ENCODE measurements at regions not wholly inside any gene's neighbourhood (a gene's known extent, or its start where the extent isn't known, plus 50 kb on each side); places are given as distances from the start of the nearest gene placed in this dataset.

DNA sequence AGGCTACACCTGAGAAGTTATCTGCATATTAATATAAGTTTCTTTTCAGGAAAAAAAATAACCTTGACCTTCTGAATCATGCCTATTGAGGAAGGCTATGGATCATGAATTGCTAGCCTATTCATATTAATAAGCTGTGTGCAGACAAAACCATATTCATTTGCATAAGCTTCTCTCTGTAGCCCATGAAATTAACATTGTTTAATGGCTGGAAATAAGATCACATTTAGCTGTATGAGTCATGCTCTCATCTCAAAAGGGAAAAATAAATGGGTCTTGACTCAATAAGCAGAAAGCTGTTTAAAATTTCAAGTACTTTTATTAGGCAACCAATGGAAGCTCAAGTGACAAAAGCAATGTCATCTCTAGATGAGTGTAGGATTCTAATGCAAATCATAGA is 330.0 kb upstream of the DEPDC1 start:
- H3K27me3 ChIP-seq: no peaks in the 10 kb centered on the region
- no peak for ATAC-seq
- H3K36me3 ChIP-seq: no peaks in the 10 kb centered on the region
- no peak for DNase-seq
- no peaks in the 10 kb centered on the region for H3K4me1 ChIP-seq
- no peak for TF ChIP-seq POLR2A (IDR thresholded peaks at IDR 0.05)
- no peak for TF ChIP-seq CTCF (IDR thresholded peaks at IDR 0.05 in 4 of 5, conservative IDR thresholded peaks at IDR 0.05 in 1 of 5)
- intact Hi-C loops (cut with DNase I; ENCODE audit: low total_unique reads) (no loop called here), in situ Hi-C loops (cut with MboI; ENCODE audit: low sequenced_read_pairs in 4 of 4) (no loop called here)
- no peak overlapping the region for H3K4me3 ChIP-seq
- no peak overlapping the region for H3K27ac ChIP-seq
- peaks cover 0 to 6% (median 0%) of the 10 kb centered on the region in 3 donors for H3K9me3 ChIP-seq

DNA sequence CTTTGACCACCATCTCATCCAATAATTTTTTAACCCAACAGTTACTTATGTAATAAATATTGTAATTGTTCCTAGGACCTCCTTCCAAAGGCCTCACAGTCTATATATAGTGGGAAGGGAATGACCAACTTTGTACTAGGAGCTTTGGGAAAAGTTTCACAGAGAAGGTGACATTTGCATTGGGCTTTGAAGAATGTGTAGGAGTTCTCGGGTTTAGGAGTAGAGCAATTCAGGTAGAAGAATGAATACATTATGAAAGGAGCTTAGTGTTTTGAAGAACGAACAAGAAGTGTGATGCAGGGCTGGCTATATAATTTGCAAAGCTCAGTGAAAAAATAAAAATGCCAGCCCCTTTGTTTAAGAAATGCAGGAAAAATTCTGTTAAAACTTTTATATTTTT is 330.4 kb upstream of the DEPDC1 start:
- in situ Hi-C loops (cut with MboI; ENCODE audit: low sequenced_read_pairs in 4 of 4) (no loop called here), intact Hi-C loops (cut with DNase I; ENCODE audit: low total_unique reads) (no loop called here)
- no peak for DNase-seq
- H3K27me3 ChIP-seq: no peaks in the 10 kb centered on the region
- no peak for TF ChIP-seq CTCF (IDR thresholded peaks at IDR 0.05 in 4 of 5, conservative IDR thresholded peaks at IDR 0.05 in 1 of 5)
- no peak for TF ChIP-seq POLR2A (IDR thresholded peaks at IDR 0.05)
- no peak overlapping the region for H3K27ac ChIP-seq
- no peaks in the 10 kb centered on the region for H3K36me3 ChIP-seq
- H3K4me1 ChIP-seq: no peaks in the 10 kb centered on the region
- H3K4me3 ChIP-seq: no peak overlapping the region
- peaks cover 0 to 6% (median 0%) of the 10 kb centered on the region in 3 donors for H3K9me3 ChIP-seq
- no peak for ATAC-seq

GRCh38 chr1:68828013-68828412 is 331.1 kb upstream of the DEPDC1 start:
- H3K4me1 ChIP-seq: no peaks in the 10 kb centered on the region
- no peak for ATAC-seq
- peaks cover 0 to 6% (median 0%) of the 10 kb centered on the region in 3 donors for H3K9me3 ChIP-seq
- H3K27me3 ChIP-seq: no peaks in the 10 kb centered on the region
- intact Hi-C loops (cut with DNase I; ENCODE audit: low total_unique reads): no loop called here
- TF ChIP-seq CTCF (IDR thresholded peaks at IDR 0.05 in 4 of 5, conservative IDR thresholded peaks at IDR 0.05 in 1 of 5): no peak
- no peak for TF ChIP-seq POLR2A (IDR thresholded peaks at IDR 0.05)
- DNase-seq: no peak
- no peak overlapping the region for H3K27ac ChIP-seq
- no peak overlapping the region for H3K4me3 ChIP-seq
- no peaks in the 10 kb centered on the region for H3K36me3 ChIP-seq
- in situ Hi-C loops (cut with MboI; ENCODE audit: low sequenced_read_pairs in 4 of 4): no loop called here

- Histone ChIP-seq H3K36me3 (no peaks in the 10 kb centered on the region), H3K9me3 (peaks cover 0 to 6% (median 0%) of the 10 kb centered on the region in 3 donors), H3K4me1 (no peaks in the 10 kb centered on the region), H3K27me3 (no peaks in the 10 kb centered on the region), H3K27ac (no peak overlapping the region), H3K4me3 (no peak overlapping the region)
- TF ChIP-seq CTCF (IDR thresholded peaks at IDR 0.05 in 4 of 5, conservative IDR thresholded peaks at IDR 0.05 in 1 of 5) (no peak), POLR2A (IDR thresholded peaks at IDR 0.05) (no peak)
- DNase-seq (no peak), ATAC-seq (no peak)
- in situ Hi-C loops (cut with MboI; ENCODE audit: low sequenced_read_pairs in 4 of 4) (no loop called here), intact Hi-C loops (cut with DNase I; ENCODE audit: low total_unique reads) (no loop called here)
Measured at GRCh38 chr1:68831281-68831680, 334.4 kb upstream of the DEPDC1 start.

GRCh38 chr1:68848017-68848416 is 351.1 kb upstream of the DEPDC1 start:
- Histone ChIP-seq H3K4me3 (no peak overlapping the region), H3K36me3 (no peaks in the 10 kb centered on the region), H3K27ac (no peak overlapping the region), H3K4me1 (no peaks in the 10 kb centered on the region), H3K9me3 (no peaks in the 10 kb centered on the region), H3K27me3 (no peaks in the 10 kb centered on the region)
- TF ChIP-seq CTCF (IDR thresholded peaks at IDR 0.05 in 4 of 5, conservative IDR thresholded peaks at IDR 0.05 in 1 of 5) (no peak), POLR2A (IDR thresholded peaks at IDR 0.05) (no peak)
- intact Hi-C loops (cut with DNase I; ENCODE audit: low total_unique reads): no loop called here
- no peak for DNase-seq
- ATAC-seq: no peak
- in situ Hi-C loops (cut with MboI; ENCODE audit: low sequenced_read_pairs in 4 of 4): no loop called here

Data from gastrocnemius medialis (tissue), 4 donors.